PC-9 (cell line): ENCODE measurements at regions not wholly inside any gene's neighbourhood (a gene's known extent, or its start where the extent isn't known, plus 50 kb on each side); places are given as distances from the start of the nearest gene placed in this dataset.
A peak's percentile ranks its signal among the peaks of the same experiment; 100 is the strongest.

Experiments
- BruUV-seq: library from RNA; stranded (reverse); fragments of 400-500 nt; replicated peaks from 2 replicates; lab custom pipeline; 2021; lab: Mats Ljungman, UMichigan
- CTCF ChIA-PET: fragments of 300-600 bp; sonication (Branson Sonifier 250); formaldehyde crosslinking; loops from one replicate; lab custom pipeline; 2022; ENCODE audit warnings: antibody characterized with exemption; lab: Charles Lee
- POLR2A ChIA-PET: fragments of 300-600 bp; sonication (Branson Sonifier 250); formaldehyde crosslinking; loops from one replicate; lab custom pipeline; 2022; ENCODE audit warnings: antibody characterized with exemption; ENCODE audit not compliant: unreplicated experiment; lab: Charles Lee
- DNase-seq, 2 experiments: peaks; one replicate each; pipeline versions ENCODE4 v3.0.0 to v3.0.0-alpha.2; 2015 to 2022; ENCODE audit warnings: mixed read lengths in 1 of 2
- H2AFZ ChIP-seq: fragments of 200-600 bp; sonication (generic); 2 replicates; pipeline ENCODE4 v1.8.1; 2017; ENCODE audit warnings: antibody characterized with exemption
- H3F3A ChIP-seq: fragments of 200-600 bp; sonication (generic); 2 replicates; pipeline ENCODE4 v1.8.1; 2017; ENCODE audit warnings: antibody characterized with exemption, mild to moderate bottlenecking, low read depth; ENCODE audit not compliant: insufficient read depth
- H3K27ac ChIP-seq: fragments of 200-600 bp; sonication (generic); 2 replicates; pipeline ENCODE4 v1.6.1; 2016; ENCODE audit warnings: mixed run types
- H3K27me3 ChIP-seq: fragments of 200-600 bp; sonication (generic); 2 replicates; pipeline ENCODE4 v1.6.1; 2016; ENCODE audit warnings: low read depth, mixed run types; ENCODE audit not compliant: insufficient read depth
- H3K36me3 ChIP-seq: fragments of 200-600 bp; sonication (generic); 2 replicates; pipeline ENCODE4 v1.6.1; 2016; ENCODE audit warnings: low read depth, mixed run types
- H3K4me1 ChIP-seq: fragments of 200-600 bp; sonication (generic); replicated peaks from 2 replicates; pipeline ENCODE4 v1.6.1; 2016; ENCODE audit warnings: mixed run types; ENCODE audit not compliant: insufficient read depth
- H3K4me2 ChIP-seq: fragments of 200-600 bp; sonication (generic); 2 replicates; pipeline ENCODE4 v1.6.1; 2017; ENCODE audit warnings: mixed run types
- H3K4me3 ChIP-seq: fragments of 200-600 bp; sonication (generic); 2 replicates; pipeline ENCODE4 v1.6.1; 2016; ENCODE audit warnings: mixed run types
- H3K79me2 ChIP-seq: fragments of 200-600 bp; sonication (generic); 2 replicates; pipeline ENCODE4 v1.6.1; 2017; ENCODE audit warnings: low read depth, mixed run types
- H3K9me2 ChIP-seq: fragments of 200-600 bp; sonication (generic); 2 replicates; pipeline ENCODE4 v1.8.1; 2017; ENCODE audit warnings: mild to moderate bottlenecking; ENCODE audit not compliant: insufficient read depth
- H3K9me3 ChIP-seq: fragments of 200-600 bp; sonication (generic); 2 replicates; pipeline ENCODE4 v1.8.1; 2016; ENCODE audit warnings: low read depth; ENCODE audit not compliant: insufficient read depth
- H4K20me1 ChIP-seq: fragments of 200-600 bp; sonication (generic); 2 replicates; pipeline ENCODE4 v1.8.1; 2017; ENCODE audit not compliant: insufficient read depth
- CTCF ChIP-seq: fragments of 200-600 bp; sonication (generic); conservative IDR thresholded peaks from 2 replicates; pipeline ENCODE4 v1.6.1; 2017; ENCODE audit warnings: mixed run types, antibody characterized with exemption, mild to moderate bottlenecking, moderate library complexity
- EZH2 ChIP-seq: fragments of 200-600 bp; sonication (generic); IDR thresholded peaks from 2 replicates; pipeline ENCODE4 v1.8.0; 2017; ENCODE audit warnings: antibody characterized with exemption, low read depth
- intact Hi-C: fragments of 100-400 bp; cut with micrococcal nuclease; formaldehyde crosslinking; loops from one replicate; pipeline ENCODE4 v1.10.0; 2022; ENCODE audit not compliant: unreplicated experiment

- ChIA-PET CTCF (interaction anchor here (0.6 kb wide), 1 partner anchor 126 kb away, joined by 3 read pairs; no protein-coding TSS in a partner anchor), POLR2A (interaction anchor here (0.6 kb wide), 1 partner anchor 14 kb away, joined by 3 read pairs; no protein-coding TSS in a partner anchor)
- no peak for TF ChIP-seq CTCF
- TF ChIP-seq EZH2 = no peak
- peaks cover 89% of the 10 kb centered on the region for H3K4me1 ChIP-seq
- H3K4me3 ChIP-seq = peak overlapping the region; percentile 39; the same call in 1 of the 2 replicates
- H3K27me3 ChIP-seq = no peaks in the 10 kb centered on the region
- no peaks in the 10 kb centered on the region for H3K79me2 ChIP-seq
- DNase-seq = no peak
- no peaks in the 10 kb centered on the region for H3K36me3 ChIP-seq
- H3F3A ChIP-seq = peaks cover 69% of the 10 kb centered on the region
- H3K9me3 ChIP-seq = peaks cover 3% of the 10 kb centered on the region; the same call in 1 of the 2 replicates
- peak overlapping the region; percentile 82 for H3K4me2 ChIP-seq
- no peak overlapping the region for H2AFZ ChIP-seq
- intact Hi-C loops = loop anchor here (2.0 to 10.0 kb wide), 9 partner anchors 17 to 689 kb away; partner anchors contain the start of gene ABHD5
- no peaks in the 10 kb centered on the region; the same call in 1 of the 2 replicates for H3K9me2 ChIP-seq
- peak overlapping the region; percentile 97 for H3K27ac ChIP-seq
- H4K20me1 ChIP-seq = no peaks in the 10 kb centered on the region
- no TSS peak for BruUV-seq
Observed at GRCh38 chr3:43871627-43872245, 181.0 kb downstream of the ABHD5 start.

- Histone ChIP-seq H3K4me3 (peak overlapping the region; percentile 39; the same call in 1 of the 2 replicates), H3F3A (peaks cover 64% of the 10 kb centered on the region), H2AFZ (no peak overlapping the region), H3K4me2 (peak overlapping the region; percentile 82), H3K36me3 (no peaks in the 10 kb centered on the region), H3K9me2 (no peaks in the 10 kb centered on the region; the same call in 1 of the 2 replicates), H3K27me3 (no peaks in the 10 kb centered on the region), H3K4me1 (peaks cover 83% of the 10 kb centered on the region), H3K79me2 (no peaks in the 10 kb centered on the region), H3K27ac (peak overlapping the region; percentile 97), H3K9me3 (peaks cover 3% of the 10 kb centered on the region; the same call in 1 of the 2 replicates), H4K20me1 (no peaks in the 10 kb centered on the region)
- BruUV-seq = no TSS peak
- CTCF ChIA-PET = interaction anchor here (0.6 kb wide), 1 partner anchor 125 kb away, joined by 3 read pairs; no protein-coding TSS in a partner anchor
- intact Hi-C loops = loop anchor here (2.0 to 10.0 kb wide), 7 partner anchors 18 to 690 kb away; partner anchors contain the start of gene ABHD5
- peak; percentile 38 to 83 for DNase-seq
- TF ChIP-seq EZH2 = no peak
- no peak for TF ChIP-seq CTCF
- POLR2A ChIA-PET = interaction anchor here (0.6 kb wide), 1 partner anchor 20 kb away, joined by 6 read pairs; no protein-coding TSS in a partner anchor
Observed at GRCh38 chr3:43872301-43872700, 181.6 kb downstream of the ABHD5 start.

GRCh38 chr3:43872901-43873300 lies 182.2 kb downstream of the ABHD5 start:
- H3K4me1 ChIP-seq = peaks cover 77% of the 10 kb centered on the region
- TF ChIP-seq EZH2 = no peak
- TF ChIP-seq CTCF = no peak
- intact Hi-C loops = loop anchor here (2.0 to 10.0 kb wide), 7 partner anchors 18 to 691 kb away; partner anchors contain the start of gene ABHD5
- peak overlapping the region; percentile 82 for H3K4me2 ChIP-seq
- no TSS peak for BruUV-seq
- H2AFZ ChIP-seq = no peak overlapping the region
- H3K36me3 ChIP-seq = no peaks in the 10 kb centered on the region
- ChIA-PET CTCF (interaction anchor here (0.7 kb wide), 1 partner anchor 1366 kb away, joined by 11 read pairs; no protein-coding TSS in a partner anchor), POLR2A (interaction anchor here (0.6 kb wide), 2 partner anchors 21 to 911 kb away, joined by 3 to 6 read pairs; no protein-coding TSS in a partner anchor)
- DNase-seq = peak; percentile 58 to 83
- no peaks in the 10 kb centered on the region for H4K20me1 ChIP-seq
- no peaks in the 10 kb centered on the region for H3K27me3 ChIP-seq
- peak overlapping the region; percentile 44; the same call in 1 of the 2 replicates for H3K4me3 ChIP-seq
- H3K9me2 ChIP-seq = no peaks in the 10 kb centered on the region; the same call in 1 of the 2 replicates
- H3K79me2 ChIP-seq = no peaks in the 10 kb centered on the region
- peaks cover 59% of the 10 kb centered on the region for H3F3A ChIP-seq
- H3K9me3 ChIP-seq = peaks cover 3% of the 10 kb centered on the region; the same call in 1 of the 2 replicates
- H3K27ac ChIP-seq = peak overlapping the region; percentile 97
